ENCODE measurements at regions not wholly inside any gene's neighbourhood (a gene's known extent, or its start where the extent isn't known, plus 50 kb on each side); places are given as distances from the start of the nearest gene placed in this dataset.

GRCh38 chr15:77540312-77541060, 92.2 kb downstream of the LINGO1 start:
- DNase-seq: no peak

- DNase-seq: no peak
Measured at GRCh38 chr15:77538793-77539497, 93.8 kb downstream of the LINGO1 start.

- no peak for DNase-seq
Measured at GRCh38 chr15:77538027-77538451, 94.7 kb downstream of the LINGO1 start.

DNA sequence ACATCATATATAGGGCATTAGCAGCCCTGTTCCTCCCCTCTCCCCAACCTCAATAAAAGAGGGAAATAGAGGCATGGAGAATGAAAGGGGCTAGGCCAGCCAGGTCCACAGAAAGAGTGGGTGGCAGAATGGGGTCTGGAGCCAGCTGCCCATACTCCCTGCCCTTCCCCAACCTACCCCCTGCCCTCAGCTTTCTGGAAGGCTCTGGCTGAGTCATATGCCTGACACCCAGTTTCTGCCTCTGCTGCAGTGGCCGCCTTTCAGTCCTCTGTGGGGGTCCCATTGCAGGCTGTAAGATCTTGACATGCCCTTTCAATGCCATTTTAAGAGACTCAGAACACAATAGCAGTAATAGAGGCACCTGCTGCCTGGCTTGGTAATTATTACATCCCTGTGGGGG, 95.7 kb downstream of the LINGO1 start:
- DNase-seq: no peak

- DNase-seq: no peak
Measured at GRCh38 chr15:77535845-77536244, 96.9 kb downstream of the LINGO1 start.

Data from T-helper 2 cell (primary cell).